Muscle layer of colon (tissue), 2 donors: ENCODE measurements at regions not wholly inside any gene's neighbourhood (a gene's known extent, or its start where the extent isn't known, plus 50 kb on each side); places are given as distances from the start of the nearest gene placed in this dataset.
"Not testable (repeated sequence)": the region's sequence is repeated elsewhere in the genome, so short reads cannot be mapped to it uniquely, and the experiment has no call there.

Experiments
- H3K27ac ChIP-seq: one replicate; pipeline ENCODE4 v1.7.0; 2013; ENCODE audit warnings: low read depth, mild to moderate bottlenecking, low read length, moderate library complexity
- H3K27me3 ChIP-seq, 2 donors: one replicate each; pipeline ENCODE4 v1.7.0; 2013; ENCODE audit warnings: low read length in 2 of 2, mild to moderate bottlenecking in 2 of 2; ENCODE audit not compliant: insufficient read depth in 2 of 2, control insufficient read depth in 1 of 2
- H3K36me3 ChIP-seq: one replicate; pipeline ENCODE4 v1.7.0; 2013; ENCODE audit warnings: mild to moderate bottlenecking, low read length; ENCODE audit not compliant: insufficient read depth
- H3K4me1 ChIP-seq: one replicate; pipeline ENCODE4 v1.7.0; 2013; ENCODE audit warnings: mild to moderate bottlenecking, low read length; ENCODE audit not compliant: insufficient read depth
- H3K4me3 ChIP-seq, 2 donors: one replicate each; pipeline ENCODE4 v1.7.0; 2013; ENCODE audit warnings: low read length in 2 of 2, low read depth in 1 of 2, mild to moderate bottlenecking in 1 of 2, moderate library complexity in 1 of 2
- H3K9ac ChIP-seq: one replicate; pipeline ENCODE4 v1.7.0; 2013; ENCODE audit warnings: low read length
- H3K9me3 ChIP-seq: one replicate; pipeline ENCODE4 v1.7.0; 2013; ENCODE audit warnings: mild to moderate bottlenecking, low read length
- donor health status: abdominal sarcoma.
- donor health status: Adenocarcinoma of cecum.

- no peaks in the 10 kb centered on the region for H3K4me1 ChIP-seq
- H3K4me3 ChIP-seq, result no peak overlapping the region
- no peaks in the 10 kb centered on the region for H3K36me3 ChIP-seq
- no peak overlapping the region for H3K27ac ChIP-seq
- H3K9ac ChIP-seq, result no peak overlapping the region
- no peaks in the 10 kb centered on the region for H3K9me3 ChIP-seq
- H3K27me3 ChIP-seq, result no peaks in the 10 kb centered on the region
Measured at GRCh38 chr3:82637574-82637973, 876.1 kb upstream of the GBE1 start.

DNA sequence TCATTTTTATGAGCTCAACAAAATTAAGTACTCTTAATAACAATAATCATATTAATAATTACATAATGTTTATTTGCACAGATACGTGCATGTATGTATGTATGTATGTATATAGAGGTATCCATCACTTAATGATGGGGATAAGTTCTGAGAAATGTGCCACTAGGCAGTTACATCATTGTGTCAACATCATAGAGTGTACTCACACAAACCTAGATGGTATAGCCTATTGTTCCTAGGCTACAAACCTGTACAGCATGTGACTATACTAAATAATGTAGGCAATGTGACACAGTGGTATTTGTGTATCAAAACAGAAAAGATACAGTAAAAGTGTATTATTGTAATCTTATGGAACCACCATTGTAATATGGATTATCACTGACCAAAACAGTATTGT is 874.7 kb upstream of the GBE1 start:
- H3K4me1 ChIP-seq, result no peaks in the 10 kb centered on the region
- no peak overlapping the region for H3K27ac ChIP-seq
- H3K9me3 ChIP-seq, result no peaks in the 10 kb centered on the region
- no peaks in the 10 kb centered on the region for H3K27me3 ChIP-seq
- H3K9ac ChIP-seq, result no peak overlapping the region
- H3K36me3 ChIP-seq, result no peaks in the 10 kb centered on the region
- no peak overlapping the region for H3K4me3 ChIP-seq

GRCh38 chr3:82633319-82633718 is 871.9 kb upstream of the GBE1 start:
- Histone ChIP-seq H3K9me3 (no peaks in the 10 kb centered on the region), H3K9ac (no peak overlapping the region), H3K4me1 (no peaks in the 10 kb centered on the region), H3K36me3 (no peaks in the 10 kb centered on the region), H3K27ac (no peak overlapping the region), H3K27me3 (no peaks in the 10 kb centered on the region), H3K4me3 (no peak overlapping the region)

DNA sequence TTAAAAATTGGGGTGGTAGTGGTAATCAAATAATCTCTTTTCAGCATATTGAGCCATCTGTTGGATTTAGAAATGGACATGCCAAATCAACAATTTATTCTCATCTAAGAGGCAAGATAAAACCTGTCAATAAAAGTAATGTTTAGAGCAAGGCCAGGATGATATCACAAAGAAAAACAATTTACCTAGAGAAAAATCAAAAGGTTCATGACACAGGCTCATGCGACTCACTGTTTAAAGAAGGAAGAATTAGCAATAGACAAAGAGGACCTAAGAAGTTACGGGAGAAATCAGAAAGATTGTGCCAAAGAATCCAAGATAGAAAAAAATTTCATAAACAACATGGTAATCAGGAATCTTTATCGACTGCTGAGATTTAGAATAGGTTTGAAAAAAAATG is 868.5 kb upstream of the GBE1 start:
- H3K27ac ChIP-seq, result no peak overlapping the region
- no peaks in the 10 kb centered on the region for H3K4me1 ChIP-seq
- no peak overlapping the region for H3K4me3 ChIP-seq
- H3K9ac ChIP-seq, result no peak overlapping the region
- H3K36me3 ChIP-seq, result no peaks in the 10 kb centered on the region
- no peaks in the 10 kb centered on the region for H3K27me3 ChIP-seq
- H3K9me3 ChIP-seq, result no peaks in the 10 kb centered on the region

GRCh38 chr3:82628385-82629014 is 867.1 kb upstream of the GBE1 start:
- H3K9me3 ChIP-seq, result no peaks in the 10 kb centered on the region
- no peaks in the 10 kb centered on the region for H3K4me1 ChIP-seq
- H3K27me3 ChIP-seq, result no peaks in the 10 kb centered on the region
- no peak overlapping the region for H3K4me3 ChIP-seq
- H3K27ac ChIP-seq, result no peak overlapping the region
- H3K36me3 ChIP-seq, result no peaks in the 10 kb centered on the region
- no peak overlapping the region for H3K9ac ChIP-seq

DNA sequence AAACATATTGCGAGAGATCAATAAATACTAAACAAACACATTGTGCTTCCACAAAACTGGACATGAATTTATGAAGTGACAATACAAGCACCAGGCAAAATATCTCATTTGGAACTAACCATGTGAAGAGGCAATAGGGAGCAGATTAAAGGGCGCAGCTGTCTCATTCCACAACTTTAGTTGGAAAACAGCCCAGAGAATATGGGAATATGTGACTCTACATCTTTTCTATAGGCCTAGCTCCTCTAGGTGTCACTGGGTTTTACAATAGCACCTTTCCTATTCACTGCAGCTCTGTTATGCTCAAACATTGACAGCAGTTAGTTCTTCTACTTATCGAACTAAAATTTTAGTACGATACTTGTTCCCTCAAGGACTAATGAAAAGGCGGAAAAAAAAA is 866.3 kb upstream of the GBE1 start:
- H3K9ac ChIP-seq, result no peak overlapping the region
- no peaks in the 10 kb centered on the region for H3K36me3 ChIP-seq
- no peaks in the 10 kb centered on the region for H3K27me3 ChIP-seq
- H3K4me3 ChIP-seq, result no peak overlapping the region
- no peaks in the 10 kb centered on the region for H3K9me3 ChIP-seq
- H3K4me1 ChIP-seq, result no peaks in the 10 kb centered on the region
- H3K27ac ChIP-seq, result no peak overlapping the region

DNA sequence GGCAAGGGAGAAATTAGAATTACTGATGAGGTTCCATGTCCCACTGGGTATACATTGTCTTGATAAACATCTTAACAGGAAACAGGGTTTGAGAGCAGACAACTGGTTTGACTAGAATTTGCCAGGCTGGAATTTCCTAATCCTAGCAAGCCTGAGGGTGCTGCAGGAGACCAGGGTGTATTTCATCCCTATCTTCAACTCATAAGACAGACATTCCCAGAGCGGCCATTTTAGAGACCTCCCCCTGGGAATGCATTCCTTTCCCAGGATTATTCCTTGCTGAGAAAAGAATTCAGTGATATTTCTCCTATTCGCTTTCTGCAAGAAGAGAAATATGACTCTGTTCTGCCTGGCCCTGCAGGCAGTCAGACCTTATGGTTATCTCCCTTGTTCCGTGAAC is 859.3 kb upstream of the GBE1 start:
- H3K4me3 ChIP-seq, H3K36me3 ChIP-seq, H3K9ac ChIP-seq, H3K27ac ChIP-seq, H3K27me3 ChIP-seq, H3K9me3 ChIP-seq, H3K4me1 ChIP-seq: not testable (repeated sequence)

DNA sequence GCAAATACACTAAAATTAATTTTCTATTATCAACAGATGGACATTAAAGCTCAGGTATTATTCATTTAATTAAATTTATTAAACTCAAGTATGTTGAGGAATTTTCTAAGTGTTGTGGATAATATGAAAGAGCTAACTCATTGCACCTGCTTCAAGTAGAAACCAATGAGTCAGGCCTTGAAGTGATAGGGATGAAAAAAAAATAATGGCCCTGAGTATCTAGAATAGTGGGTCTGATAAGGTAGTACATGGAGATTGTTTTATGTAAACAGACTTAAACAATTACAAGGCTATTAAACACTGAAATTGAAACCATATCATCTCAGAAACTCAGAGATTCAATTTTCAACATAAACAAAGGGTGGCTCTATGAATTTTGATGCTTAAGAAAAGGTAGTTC is 857.1 kb upstream of the GBE1 start:
- Histone ChIP-seq H3K4me3 (no peak overlapping the region), H3K27me3 (no peaks in the 10 kb centered on the region), H3K36me3 (no peaks in the 10 kb centered on the region), H3K4me1 (no peaks in the 10 kb centered on the region), H3K27ac (no peak overlapping the region), H3K9ac (no peak overlapping the region), H3K9me3 (no peaks in the 10 kb centered on the region)

- Histone ChIP-seq H3K36me3 (no peaks in the 10 kb centered on the region), H3K4me1 (no peaks in the 10 kb centered on the region), H3K9ac (no peak overlapping the region), H3K4me3 (no peak overlapping the region), H3K27me3 (no peaks in the 10 kb centered on the region), H3K9me3 (no peaks in the 10 kb centered on the region), H3K27ac (no peak overlapping the region)
Measured at GRCh38 chr3:82610236-82610635, 848.8 kb upstream of the GBE1 start.

DNA sequence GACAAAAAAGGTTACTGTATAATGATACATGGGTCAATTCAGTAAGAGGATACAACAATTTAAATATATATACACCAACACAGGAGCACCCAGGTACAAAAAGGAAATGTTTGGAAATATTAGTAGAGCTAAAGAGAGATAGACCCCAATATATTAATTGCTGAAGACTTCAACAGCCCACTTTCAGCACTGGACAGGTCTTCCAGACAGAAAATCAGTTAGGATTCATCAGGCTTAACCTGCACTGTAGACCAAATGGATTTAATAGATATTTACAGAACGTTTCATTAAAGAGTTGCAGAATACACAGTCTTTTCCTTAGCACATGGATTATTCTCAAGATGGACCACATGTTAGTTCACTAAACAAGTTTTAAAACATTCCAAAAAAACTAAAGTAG is 845.9 kb upstream of the GBE1 start:
- Histone ChIP-seq H3K4me1 (no peaks in the 10 kb centered on the region), H3K36me3 (no peaks in the 10 kb centered on the region), H3K9ac (no peak overlapping the region), H3K9me3 (no peaks in the 10 kb centered on the region), H3K4me3 (no peak overlapping the region), H3K27me3 (no peaks in the 10 kb centered on the region), H3K27ac (no peak overlapping the region)

GRCh38 chr3:82596805-82597204 is 835.4 kb upstream of the GBE1 start:
- H3K36me3 ChIP-seq, result no peaks in the 10 kb centered on the region
- no peaks in the 10 kb centered on the region for H3K9me3 ChIP-seq
- no peak overlapping the region for H3K4me3 ChIP-seq
- H3K9ac ChIP-seq, result no peak overlapping the region
- H3K27me3 ChIP-seq, result no peaks in the 10 kb centered on the region
- no peaks in the 10 kb centered on the region for H3K4me1 ChIP-seq
- H3K27ac ChIP-seq, result no peak overlapping the region

GRCh38 chr3:82595530-82595929 is 834.1 kb upstream of the GBE1 start:
- Histone ChIP-seq H3K27me3 (no peaks in the 10 kb centered on the region), H3K9ac (no peak overlapping the region), H3K4me3 (no peak overlapping the region), H3K4me1 (no peaks in the 10 kb centered on the region), H3K27ac (no peak overlapping the region), H3K36me3 (no peaks in the 10 kb centered on the region), H3K9me3 (no peaks in the 10 kb centered on the region)
